Fibroblast of the aortic adventitia (primary cell): ENCODE measurements at regions not wholly inside any gene's neighbourhood (a gene's known extent, or its start where the extent isn't known, plus 50 kb on each side); places are given as distances from the start of the nearest gene placed in this dataset.

ENCODE experiments used
- DNase-seq: peaks from one replicate; pipeline ENCODE4 v3.0.0-alpha.2; 2010; ENCODE audit warnings: low read depth
- H3K4me3 ChIP-seq: 2 replicates; pipeline ENCODE4 v1.5.1; 2011; ENCODE audit warnings: low read depth, mild to moderate bottlenecking, control low read depth, low read length, moderate library complexity
- TF ChIP-seq, protein P1 (sequence below): IDR thresholded peaks from 2 replicates; pipeline ENCODE4 v1.5.1; 2011; ENCODE audit warnings: mild to moderate bottlenecking, low read length, control low read depth, inconsistent platforms; ENCODE audit not compliant: insufficient read depth

DNA sequence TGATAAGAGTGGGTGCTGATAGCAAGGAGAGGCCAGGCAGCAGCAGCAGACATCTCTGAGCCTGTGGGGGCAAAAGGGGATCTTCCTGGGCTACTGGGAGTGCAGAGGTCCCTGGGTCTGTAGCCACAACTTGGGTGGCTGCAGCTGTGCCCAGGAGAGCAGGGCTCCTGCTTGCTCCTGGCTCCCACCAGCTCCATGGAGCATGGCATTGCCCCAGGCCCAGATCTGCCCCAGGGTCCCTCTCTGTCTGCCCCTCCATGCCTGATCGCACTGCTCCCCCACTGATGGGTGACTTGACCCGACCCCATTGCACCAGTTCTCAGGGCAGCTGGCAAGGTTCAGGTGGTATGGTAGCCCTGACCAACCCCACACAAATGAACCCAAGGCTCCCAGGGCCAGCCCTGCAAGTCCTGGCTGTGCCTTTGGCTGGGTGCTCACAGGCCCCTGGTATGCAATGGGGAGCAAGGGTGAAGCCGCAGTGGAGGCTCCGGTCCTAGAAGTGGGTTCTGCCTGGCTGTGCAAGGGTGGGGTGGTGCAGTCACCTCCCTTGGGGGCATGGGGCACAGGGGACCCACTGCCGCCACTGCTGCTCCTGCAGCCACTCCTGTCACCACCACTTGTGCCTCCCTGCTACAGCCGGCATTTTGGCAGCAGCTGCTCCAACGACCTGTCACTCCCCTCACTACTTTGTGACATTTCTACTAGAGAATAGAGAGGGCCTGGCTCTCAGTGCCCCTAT is 184.9 kb downstream of the NPFFR2 start:
- DNase-seq = no peak
- H3K4me3 ChIP-seq = no peak overlapping the region
- TF ChIP-seq, protein P1, sequence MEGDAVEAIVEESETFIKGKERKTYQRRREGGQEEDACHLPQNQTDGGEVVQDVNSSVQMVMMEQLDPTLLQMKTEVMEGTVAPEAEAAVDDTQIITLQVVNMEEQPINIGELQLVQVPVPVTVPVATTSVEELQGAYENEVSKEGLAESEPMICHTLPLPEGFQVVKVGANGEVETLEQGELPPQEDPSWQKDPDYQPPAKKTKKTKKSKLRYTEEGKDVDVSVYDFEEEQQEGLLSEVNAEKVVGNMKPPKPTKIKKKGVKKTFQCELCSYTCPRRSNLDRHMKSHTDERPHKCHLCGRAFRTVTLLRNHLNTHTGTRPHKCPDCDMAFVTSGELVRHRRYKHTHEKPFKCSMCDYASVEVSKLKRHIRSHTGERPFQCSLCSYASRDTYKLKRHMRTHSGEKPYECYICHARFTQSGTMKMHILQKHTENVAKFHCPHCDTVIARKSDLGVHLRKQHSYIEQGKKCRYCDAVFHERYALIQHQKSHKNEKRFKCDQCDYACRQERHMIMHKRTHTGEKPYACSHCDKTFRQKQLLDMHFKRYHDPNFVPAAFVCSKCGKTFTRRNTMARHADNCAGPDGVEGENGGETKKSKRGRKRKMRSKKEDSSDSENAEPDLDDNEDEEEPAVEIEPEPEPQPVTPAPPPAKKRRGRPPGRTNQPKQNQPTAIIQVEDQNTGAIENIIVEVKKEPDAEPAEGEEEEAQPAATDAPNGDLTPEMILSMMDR = no peak

DNA sequence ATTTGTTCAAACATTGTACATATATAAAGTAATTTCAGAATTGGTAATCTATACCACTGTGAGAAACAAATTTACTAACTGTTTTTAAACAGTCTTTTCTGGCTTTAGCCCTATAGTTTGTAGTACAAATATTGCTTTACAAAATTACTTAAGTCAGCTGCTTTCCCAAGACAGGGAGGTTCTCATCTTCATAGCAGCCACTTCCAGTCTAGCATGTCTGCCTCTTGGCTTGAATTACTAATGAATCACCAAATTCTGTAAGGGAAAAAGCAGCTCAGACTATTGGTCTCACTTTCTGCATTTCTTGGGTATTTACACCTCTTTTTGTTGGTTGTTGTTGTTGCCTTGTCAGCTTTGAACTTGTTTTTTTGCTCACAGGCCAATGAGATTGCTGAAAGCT is 187.2 kb downstream of the NPFFR2 start:
- DNase-seq = no peak
- H3K4me3 ChIP-seq = no peak overlapping the region
- TF ChIP-seq, protein P1 = no peak
